Renal cortex interstitium (tissue), 11 donors: ENCODE measurements at regions not wholly inside any gene's neighbourhood (a gene's known extent, or its start where the extent isn't known, plus 50 kb on each side); places are given as distances from the start of the nearest gene placed in this dataset.
"Not testable (repeated sequence)": the region's sequence is repeated elsewhere in the genome, so short reads cannot be mapped to it uniquely, and the experiment has no call there.

Source experiments
- DNase-seq, 11 donors: peaks; one replicate each; pipeline ENCODE4 v3.0.0-alpha.2; 2013; ENCODE audit warnings: low read depth in 9 of 11, low spot score in 4 of 11; ENCODE audit errors: extremely low read depth in 1 of 11

DNA sequence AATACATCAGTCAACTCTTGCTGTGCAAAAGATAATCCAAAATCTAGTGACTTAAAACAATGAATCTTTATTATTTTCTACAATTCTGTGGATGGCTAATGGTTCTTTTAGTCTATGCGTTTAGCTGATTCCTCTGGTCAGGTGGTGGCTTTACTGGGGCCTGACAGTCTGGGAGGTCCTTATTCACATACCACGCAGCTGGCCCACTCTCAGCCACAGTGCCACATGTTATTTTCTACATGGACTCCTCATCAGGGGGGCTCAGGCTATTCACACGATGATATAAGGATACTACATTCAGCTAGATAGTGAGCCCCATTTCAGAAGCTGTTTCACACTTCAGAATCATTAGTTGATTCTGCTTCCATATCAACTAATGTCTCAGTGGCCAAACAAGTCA is 287.5 kb upstream of the MGAT4C start:
- no peak for DNase-seq

DNA sequence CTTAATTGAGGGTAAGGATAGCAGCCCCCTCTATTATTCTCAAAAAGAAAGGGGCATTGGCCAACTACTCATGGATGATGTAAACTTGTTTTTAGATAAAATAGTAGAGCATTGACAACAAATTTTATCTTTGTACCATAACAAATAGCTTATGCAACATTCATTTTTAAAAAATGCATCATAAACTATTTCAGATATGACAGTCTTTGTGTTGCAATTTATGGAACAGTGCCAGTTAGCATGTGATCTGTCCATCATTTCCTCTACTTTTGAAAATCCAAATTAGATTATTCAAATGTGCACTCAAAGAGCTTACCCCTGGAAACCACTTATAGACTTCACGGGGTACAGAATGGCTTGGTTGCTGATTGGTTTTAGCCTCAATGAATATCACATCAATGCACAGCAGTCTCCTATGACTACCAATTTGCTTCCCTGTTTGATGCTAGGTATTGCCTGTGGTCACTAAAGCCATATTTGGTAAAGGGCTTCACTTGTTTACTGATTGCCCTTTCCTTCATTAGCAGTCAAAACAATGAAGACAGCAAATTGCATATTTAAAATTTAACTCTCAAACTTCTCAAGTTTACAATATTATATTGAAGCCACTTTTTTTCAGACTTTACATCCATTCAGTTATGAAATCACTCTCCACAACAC is 274.9 kb upstream of the MGAT4C start:
- DNase-seq, result no peak

DNA sequence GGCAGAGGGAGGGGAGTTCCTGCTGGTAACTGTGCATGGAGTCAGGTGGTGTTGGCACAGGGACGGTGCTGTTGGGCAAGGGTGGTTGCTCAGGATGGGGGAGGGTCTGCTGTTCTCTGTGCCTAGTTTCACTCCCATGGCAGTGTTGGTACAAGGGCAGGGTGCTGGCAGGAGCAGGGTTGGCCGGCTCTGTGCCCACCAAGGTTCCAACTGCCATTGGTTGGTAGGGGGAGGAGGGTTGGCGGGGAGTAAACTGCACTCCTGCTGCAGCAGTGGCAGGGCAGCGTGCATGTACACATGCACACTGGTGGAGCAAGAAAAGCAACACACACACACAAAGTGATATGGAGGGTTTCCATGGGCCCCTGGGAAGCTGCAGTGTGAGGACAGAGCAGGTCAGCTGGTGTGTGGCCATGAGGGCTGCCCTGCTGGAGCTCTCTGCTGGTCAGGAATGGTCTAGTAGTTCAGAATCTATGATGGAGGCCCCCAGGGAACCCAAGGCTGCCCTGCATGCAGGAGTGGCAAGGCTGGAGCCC is 269.9 kb upstream of the MGAT4C start:
- DNase-seq, result no peak

DNA sequence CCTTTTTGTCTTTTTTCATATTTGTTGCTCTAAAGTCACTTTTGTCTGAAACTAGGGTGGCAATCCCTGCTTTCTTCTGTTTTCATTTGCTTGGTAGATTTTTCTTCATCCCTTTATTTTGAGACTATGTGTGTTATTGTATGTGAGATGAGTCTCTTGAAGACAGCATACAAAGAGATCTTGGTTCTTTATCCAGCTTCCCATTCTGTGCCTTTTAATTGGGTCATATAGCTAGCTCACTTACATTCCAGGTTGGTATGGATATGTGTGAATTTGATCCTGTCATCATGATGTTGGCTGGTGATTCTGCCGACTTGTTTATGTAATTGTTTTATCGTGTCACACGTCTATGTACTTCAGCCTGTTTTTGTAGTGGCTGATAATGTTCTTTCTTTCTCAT is 267.7 kb upstream of the MGAT4C start:
- no peak for DNase-seq

DNA sequence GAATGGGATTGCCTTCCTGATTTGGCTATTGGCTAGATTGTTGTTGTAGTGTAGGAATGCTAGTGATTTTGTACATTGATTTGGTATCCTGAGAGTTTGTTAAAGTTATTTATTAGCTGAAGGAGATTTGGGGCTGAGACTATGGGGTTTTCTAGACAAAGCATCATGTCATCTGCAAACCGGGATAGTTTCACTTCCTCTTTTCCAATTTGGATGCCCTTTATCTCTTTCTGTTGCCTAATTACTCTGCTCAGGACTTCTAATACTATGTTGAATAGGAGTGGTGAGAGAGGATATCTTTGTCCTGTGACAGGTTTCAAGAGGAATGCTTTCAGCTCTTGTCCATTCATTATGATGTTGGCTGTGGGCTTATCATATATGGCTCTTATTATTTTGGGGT is 265.7 kb upstream of the MGAT4C start:
- no peak for DNase-seq

DNA sequence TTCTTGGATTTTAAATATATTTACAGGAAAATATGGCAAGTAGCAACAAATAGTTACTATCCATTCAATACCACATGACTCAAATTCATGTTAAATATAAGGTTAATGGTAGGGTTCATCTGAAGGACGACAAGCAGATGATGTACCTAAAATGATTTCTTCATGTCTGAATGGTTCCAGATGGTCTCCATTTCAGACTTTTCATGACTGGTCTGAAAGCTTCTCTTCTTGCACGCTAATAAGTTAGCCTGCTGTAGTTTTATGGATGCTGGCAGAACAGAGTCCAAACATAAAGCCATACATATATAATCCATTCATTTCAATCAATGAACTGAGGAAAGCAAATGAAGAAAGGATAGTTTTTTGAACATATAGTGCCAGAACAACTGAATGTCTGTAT is 257.0 kb upstream of the MGAT4C start:
- no peak for DNase-seq

DNA sequence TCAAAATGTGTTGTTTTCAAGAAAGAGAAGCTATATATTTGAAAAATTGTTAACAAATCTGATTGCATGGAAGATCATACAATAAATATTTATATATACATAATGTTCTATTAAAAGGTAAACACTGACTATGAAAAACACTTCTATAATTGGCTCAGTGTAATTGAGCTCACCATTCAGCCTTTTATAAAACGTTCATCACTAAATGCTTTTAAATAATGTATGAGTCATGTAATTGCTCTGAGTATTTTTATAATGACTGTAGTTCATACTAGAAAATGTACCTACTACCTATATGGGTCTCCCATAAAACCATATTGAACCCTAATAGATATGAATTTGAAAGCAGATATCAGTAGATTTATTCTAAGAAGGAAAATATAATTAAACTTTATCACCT is 240.4 kb upstream of the MGAT4C start:
- DNase-seq, result no peak

DNA sequence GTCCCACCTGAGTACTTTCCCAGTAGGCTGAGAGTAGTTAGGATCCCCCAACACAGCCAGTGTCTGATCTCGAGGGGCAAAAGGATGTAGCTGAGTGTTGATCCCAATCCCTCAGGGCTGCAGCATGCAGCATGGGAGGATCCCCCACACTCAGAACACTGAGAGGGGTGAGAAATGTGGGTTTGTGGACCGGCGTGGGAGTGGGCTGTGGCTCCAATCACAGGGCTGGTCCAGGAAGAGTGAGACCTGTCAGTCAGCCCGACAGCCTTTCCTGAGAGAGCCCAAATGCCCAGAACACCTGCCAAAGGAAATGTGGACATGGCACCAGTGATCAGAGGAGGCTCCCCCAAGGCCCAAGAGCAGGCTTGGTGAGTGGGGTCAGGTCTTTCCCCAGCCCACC is 228.3 kb upstream of the MGAT4C start:
- no peak for DNase-seq

DNA sequence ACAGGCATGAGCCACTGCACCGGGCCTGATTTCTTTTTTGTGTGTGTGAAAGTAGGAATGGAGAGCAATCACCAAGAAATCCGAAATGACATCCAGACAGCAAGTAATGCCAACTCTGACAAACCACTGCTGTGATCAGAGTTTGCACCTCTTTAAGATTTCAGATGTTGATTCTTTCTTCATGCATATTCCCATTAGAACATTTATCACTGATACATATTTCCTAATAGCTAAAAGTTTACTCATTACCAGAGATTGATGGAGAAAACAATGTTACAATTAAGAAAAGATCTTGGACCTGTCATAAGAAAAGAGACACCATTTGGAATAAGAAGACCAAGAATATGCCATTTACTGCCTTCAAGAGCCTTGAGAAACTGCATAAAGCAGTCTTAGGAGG is 217.0 kb upstream of the MGAT4C start:
- no peak for DNase-seq

DNA sequence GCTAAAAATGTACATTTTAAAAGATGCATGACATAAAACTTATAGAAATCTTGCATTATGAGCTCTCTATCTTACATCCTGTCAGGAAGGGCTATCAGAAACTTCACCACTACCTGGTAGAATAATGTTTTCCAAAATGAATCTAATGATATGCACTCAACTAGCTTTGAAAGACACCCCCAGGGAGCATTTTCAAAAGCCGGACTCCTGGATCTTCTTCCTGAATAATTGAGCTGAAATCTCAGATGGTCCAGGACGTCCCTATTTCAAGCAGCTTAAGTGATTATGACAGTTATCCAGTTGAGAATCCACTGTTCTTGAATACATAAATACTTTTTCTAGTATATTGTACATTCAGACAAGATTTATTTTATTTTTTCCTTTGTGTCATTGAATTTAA is 200.6 kb upstream of the MGAT4C start:
- DNase-seq, result no peak

DNA sequence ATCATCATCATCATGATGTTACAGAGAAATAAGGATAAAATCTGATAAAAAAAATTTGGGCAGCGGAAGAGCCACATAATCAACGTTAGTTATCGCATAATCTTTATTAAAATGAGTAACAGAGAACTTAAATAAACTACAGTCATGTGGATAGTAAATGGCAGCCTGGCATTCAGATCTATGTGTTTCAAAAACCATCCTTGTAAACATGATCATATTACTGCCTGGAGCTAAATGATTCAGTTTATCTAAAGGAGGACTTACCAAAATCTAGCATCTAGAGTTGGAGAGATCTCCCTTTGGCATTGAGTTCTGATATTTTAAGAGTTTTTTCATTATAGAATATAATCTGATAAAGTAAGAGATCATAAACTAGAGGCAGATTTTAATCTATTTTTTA is 200.1 kb upstream of the MGAT4C start:
- DNase-seq, result no peak

DNA sequence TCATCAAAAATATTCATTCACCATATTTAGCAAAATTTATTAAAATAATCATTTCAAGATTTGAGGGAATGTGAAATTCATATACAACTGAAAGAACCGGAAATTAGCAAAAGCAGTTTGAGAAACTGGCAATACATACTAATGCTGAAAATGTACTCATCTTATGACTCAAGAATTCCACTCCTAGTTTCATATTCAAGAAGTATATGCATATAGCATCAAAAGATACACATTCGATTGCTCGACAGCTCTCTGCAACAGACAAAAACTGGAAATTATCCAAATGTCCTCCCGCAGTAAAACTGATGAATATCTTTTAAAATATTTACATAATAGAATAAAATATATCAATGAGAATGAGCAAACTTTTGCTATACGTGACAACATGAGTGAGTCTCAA is 189.2 kb upstream of the MGAT4C start:
- DNase-seq, result no peak

DNA sequence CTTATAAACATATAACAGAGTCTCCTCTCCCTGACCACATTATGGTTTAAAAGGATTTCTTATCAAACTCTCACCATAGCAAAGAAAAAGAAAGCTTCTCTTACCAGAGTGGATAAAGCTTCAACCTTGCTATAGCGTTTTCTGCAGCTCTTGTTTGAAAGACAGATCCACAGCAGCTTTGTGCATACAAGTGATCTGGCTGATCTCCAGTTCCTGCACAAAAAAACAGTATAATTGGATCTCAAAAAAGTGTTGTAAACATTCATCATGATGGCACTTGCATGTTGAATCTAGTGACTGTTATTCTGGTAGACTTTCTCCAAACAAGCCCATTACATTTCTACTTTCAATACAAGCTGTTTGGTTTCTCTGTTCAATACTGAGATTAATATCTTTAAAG is 178.9 kb upstream of the MGAT4C start:
- no peak for DNase-seq

DNA sequence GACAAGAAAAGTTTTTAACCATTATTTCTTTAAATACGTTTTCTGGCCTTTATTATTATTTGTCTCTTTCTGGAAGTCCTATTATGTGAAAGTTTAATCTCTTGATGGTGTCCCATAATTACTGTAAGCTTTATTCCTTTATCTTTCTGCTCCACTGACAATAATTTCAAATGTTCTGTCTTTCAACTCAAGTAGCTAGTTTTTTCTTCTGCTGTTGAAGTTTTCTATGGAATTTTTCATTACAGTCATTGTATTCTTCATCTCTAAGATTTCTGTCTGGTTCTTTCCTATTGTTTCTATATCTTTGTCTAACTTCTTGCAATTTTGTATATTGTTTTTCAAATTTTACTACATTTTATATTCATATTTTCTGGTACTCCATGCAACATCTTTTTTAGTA is 173.6 kb upstream of the MGAT4C start:
- no peak for DNase-seq

DNA sequence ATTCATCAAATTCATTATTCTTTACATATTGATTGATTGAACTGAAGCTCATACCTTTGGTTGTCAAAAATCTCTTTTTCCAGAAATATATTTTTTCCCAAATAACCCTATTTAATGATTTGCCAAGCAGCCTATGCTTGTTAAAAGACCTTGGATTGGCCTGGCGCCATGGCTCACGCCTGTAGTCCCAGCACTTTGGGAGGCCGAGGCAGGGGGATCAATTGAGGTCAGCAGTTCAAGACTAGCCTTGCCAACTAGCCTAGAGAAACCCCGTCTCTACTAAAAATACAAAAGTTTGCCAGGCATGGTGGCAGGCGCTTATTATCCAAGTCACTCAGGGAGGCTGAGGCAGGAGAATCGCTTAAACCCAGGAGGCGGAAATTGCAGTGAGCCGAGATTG is 165.1 kb upstream of the MGAT4C start:
- no peak for DNase-seq

DNA sequence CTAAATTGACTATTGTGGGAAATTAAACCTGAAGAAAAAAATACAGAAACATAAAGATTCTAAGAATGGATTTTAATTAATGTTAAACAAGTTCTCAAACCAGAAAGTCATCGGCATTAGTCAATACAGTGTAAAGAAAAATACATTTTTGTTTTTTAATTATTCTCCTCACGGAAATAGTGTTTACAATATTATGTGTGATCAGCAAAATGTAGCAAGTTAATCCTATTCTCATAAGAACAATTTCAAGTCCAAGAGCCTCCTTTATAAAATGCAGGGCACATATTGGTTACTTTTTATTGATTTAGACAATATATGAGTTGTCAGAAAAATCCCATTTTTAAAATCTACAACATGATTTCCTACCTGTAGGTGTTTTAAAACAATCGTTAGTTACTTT is 158.0 kb upstream of the MGAT4C start:
- no peak for DNase-seq

DNA sequence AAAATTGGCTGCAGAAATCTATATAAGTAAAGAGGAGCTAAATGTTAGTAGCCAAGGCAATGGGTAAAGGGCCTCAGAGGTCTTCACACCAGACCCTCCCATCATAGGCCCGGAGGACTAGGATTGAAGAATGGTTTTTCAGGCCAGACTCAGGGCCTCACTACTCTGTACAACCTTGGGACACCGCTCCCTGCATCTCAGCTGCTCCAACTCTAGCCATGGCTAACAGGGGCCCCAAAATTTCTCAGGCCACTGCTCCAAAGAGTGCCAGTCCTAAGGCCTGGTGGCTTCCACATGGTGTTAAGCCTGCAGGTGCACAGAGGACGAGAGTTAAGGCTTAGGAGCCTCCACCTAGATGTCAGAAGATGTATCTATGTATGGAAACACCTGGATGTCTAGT is 155.5 kb upstream of the MGAT4C start:
- no peak for DNase-seq

DNA sequence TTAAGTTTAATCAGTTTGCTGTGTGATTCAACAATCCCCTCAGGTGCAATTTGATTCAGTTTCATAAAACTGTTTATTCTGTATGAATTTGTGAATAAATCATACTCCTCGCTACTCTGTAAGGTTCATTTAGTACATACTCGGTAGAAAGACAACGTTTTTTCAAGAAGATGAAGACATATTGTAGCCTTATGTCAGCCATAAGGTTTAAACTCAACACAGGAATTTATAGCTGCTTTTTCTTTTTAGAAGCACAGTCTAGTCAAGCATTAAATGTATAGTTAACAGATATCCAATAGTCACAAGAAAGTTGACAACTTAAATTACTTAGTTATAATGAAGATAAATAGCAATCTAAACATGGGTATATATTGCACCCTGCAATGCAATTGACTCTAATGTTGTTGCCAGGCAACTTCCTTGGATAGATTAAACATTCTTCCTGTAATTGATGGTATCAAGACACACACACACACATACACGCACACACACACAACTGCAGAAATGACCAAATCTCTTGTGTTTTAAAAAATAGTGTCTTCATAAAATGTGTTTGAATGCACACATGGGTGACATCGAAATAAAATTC is 151.5 kb upstream of the MGAT4C start:
- no peak for DNase-seq

DNA sequence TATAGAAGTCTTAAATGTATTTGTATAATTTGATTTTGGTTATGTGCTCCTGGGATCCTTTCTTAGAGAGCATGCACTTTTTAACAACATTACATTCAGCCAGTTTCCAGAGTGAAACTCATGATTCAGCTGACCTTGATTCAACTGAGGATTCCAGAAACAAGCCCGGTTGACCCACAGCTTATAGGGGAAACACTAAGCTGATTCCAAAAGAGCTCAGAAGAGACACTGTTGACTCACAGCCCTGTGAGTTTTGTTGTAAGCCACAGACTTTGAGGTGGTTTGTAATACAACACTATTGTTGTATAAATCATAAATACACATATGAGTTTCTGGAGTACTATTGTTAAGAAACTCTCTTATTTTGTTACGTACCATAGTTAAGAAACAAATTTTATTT is 133.8 kb upstream of the MGAT4C start:
- DNase-seq, result no peak

DNA sequence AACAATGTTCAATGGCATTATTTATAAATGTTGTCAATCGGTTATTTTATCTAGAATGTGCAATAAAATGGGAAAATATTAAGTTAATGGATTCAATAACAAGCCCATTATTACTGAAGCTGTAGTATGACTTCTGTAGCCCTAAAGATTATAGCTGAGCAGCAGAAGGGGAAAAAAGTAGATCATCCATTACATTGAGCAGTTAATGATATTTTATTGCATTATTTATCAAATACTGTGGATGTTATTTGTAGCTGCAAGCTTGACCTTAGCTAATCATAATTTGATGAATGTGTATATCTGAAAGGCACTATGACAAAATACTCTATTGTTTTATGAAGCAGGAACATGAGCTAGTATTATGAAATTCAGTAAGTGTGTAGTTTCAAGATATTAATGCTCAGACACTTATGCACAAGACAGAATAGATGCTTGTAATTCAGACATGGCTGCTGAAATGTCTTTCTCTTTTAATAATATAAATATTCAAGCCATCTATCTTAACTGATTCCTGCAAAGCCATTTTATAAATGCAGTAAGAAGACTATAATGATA is 131.5 kb upstream of the MGAT4C start:
- no peak for DNase-seq

DNA sequence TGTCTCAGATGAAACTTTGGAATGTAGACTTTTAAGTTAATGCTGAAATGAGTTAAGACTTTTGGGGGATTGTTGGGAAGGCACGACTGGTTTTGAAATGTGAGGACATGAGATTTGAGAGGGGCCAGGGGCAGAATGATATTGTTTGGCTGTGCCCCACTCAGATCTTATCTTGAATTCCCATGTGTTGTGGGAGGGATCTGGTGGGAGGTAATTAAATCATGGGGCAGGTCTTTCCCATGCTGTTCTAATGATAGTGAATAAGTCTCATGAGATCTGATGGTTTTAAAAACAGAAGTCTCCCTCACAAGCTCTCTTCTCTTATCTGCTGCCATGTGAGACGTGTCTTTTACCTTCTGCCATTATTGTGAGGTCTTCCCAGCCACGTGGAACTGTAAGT is 127.6 kb upstream of the MGAT4C start:
- DNase-seq, result not testable (repeated sequence)
